ENCODE measurements at regions not wholly inside any gene's neighbourhood (a gene's known extent, or its start where the extent isn't known, plus 50 kb on each side); places are given as distances from the start of the nearest gene placed in this dataset.

DNA sequence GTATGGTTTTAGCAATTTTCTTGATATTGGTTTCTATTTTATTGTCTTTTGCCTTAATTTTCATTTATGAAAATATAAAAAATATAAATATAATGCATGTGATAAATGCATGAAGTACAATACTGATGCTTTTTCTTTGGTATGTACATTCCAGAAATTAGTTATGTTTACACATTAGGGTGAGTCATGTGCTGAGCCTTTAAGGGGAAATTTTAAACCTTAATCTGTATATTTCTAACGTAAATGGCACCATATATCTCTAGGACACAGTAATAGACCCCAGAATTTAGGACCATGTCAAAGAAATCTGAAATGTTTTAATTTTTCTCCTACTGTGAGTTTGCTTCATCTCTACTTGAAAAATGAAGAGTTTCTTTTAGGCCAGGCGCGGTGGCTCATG, 117.8 kb upstream of the SPRY1 start:
- H3K4me3 ChIP-seq: no peak overlapping the region
- no peak overlapping the region for H3K9ac ChIP-seq (ENCODE audit: insufficient read depth in 1 of 2, low read length in 2 of 2)
- WGBS, 2 donors: 94 to 97% methylated on average over 3 of the region's 3 CpGs
- H3K36me3 ChIP-seq (ENCODE audit: control insufficient read depth in 4 of 4, insufficient read depth in 4 of 4, low read length in 4 of 4): no peaks in the 10 kb centered on the region
- no peaks in the 10 kb centered on the region for H3K9me3 ChIP-seq (ENCODE audit: control insufficient read depth in 4 of 4, insufficient read depth in 3 of 4, low read length in 3 of 4)
- no peaks in the 10 kb centered on the region for H3K4me1 ChIP-seq (ENCODE audit: control insufficient read depth in 5 of 5, insufficient read depth in 5 of 5, low read length in 5 of 5)
- H3K27me3 ChIP-seq (ENCODE audit: control insufficient read depth in 3 of 3, insufficient read depth in 3 of 3, low read length in 2 of 3): no peaks in the 10 kb centered on the region
- DNase-seq (no peak), ATAC-seq (ENCODE audit: insufficient read depth, low FRiP score) (no peak)
- H3K27ac ChIP-seq (ENCODE audit: low read depth in 1 of 2, low read length in 1 of 2): no peak overlapping the region
- TF ChIP-seq, protein P1, sequence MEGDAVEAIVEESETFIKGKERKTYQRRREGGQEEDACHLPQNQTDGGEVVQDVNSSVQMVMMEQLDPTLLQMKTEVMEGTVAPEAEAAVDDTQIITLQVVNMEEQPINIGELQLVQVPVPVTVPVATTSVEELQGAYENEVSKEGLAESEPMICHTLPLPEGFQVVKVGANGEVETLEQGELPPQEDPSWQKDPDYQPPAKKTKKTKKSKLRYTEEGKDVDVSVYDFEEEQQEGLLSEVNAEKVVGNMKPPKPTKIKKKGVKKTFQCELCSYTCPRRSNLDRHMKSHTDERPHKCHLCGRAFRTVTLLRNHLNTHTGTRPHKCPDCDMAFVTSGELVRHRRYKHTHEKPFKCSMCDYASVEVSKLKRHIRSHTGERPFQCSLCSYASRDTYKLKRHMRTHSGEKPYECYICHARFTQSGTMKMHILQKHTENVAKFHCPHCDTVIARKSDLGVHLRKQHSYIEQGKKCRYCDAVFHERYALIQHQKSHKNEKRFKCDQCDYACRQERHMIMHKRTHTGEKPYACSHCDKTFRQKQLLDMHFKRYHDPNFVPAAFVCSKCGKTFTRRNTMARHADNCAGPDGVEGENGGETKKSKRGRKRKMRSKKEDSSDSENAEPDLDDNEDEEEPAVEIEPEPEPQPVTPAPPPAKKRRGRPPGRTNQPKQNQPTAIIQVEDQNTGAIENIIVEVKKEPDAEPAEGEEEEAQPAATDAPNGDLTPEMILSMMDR (IDR thresholded peaks at IDR 0.05; ENCODE audit: control extremely low read depth, extremely low read depth): no peak

DNA sequence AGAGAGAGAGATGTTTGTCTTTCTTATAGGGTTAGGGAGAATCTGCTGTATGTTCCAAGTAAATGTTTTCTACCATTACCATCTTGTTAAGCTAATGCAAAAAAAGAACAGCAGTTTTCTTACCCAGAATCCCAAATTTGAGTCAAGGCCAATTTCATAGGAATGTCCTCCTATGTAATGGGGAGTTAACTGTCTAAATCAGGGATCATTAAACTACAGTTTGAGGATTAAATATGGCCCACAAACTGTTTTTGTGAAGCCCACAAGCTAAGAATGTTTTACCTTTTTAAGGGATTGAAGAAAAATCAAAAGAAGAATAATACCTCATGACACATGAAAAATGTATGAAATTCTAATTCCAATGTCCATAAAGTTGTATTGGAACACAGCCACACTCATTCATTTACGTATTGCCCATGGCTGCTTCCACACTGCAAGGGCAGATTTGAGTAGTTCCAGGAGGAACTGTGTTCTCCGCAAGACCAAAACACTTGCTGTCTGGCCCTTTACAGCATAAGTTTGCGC, 113.2 kb upstream of the SPRY1 start:
- Histone ChIP-seq H3K4me1 (ENCODE audit: control insufficient read depth in 5 of 5, insufficient read depth in 5 of 5, low read length in 5 of 5) (peaks cover 0 to 3% (median 0%) of the 10 kb centered on the region in 5 donors), H3K36me3 (ENCODE audit: control insufficient read depth in 4 of 4, insufficient read depth in 4 of 4, low read length in 4 of 4) (no peaks in the 10 kb centered on the region), H3K4me3 (no peak overlapping the region), H3K27me3 (ENCODE audit: control insufficient read depth in 3 of 3, insufficient read depth in 3 of 3, low read length in 2 of 3) (no peaks in the 10 kb centered on the region), H3K9me3 (ENCODE audit: control insufficient read depth in 4 of 4, insufficient read depth in 3 of 4, low read length in 3 of 4) (no peaks in the 10 kb centered on the region), H3K9ac (ENCODE audit: insufficient read depth in 1 of 2, low read length in 2 of 2) (no peak overlapping the region), H3K27ac (ENCODE audit: low read depth in 1 of 2, low read length in 1 of 2) (no peak overlapping the region)
- TF ChIP-seq, protein P1 (IDR thresholded peaks at IDR 0.05; ENCODE audit: control extremely low read depth, extremely low read depth): no peak
- 84 to 90% methylated on average over 3 of the region's 3 CpGs for WGBS, 2 donors
- DNase-seq: no peak
- no peak for ATAC-seq (ENCODE audit: insufficient read depth, low FRiP score)

DNA sequence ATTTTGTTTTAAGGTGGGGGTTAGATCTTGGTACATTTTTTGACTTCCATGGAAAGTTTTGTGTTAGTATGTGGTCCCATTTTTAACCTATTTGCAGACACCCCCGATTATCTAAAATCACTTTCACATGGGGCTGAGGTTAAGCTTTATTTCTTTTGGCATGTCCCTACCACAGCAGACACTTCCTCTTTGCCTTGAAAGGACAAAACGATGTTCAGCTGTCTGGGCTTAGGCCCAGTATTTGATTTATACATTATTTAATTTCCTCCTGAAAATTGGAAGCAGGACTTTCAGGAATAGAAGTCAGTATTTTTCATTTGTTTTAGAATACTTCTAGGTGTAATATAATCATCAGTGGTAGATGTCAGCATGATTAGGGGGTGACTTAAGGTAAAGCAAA, 112.4 kb upstream of the SPRY1 start:
- Histone ChIP-seq H3K27ac (ENCODE audit: low read depth in 1 of 2, low read length in 1 of 2) (no peak overlapping the region), H3K27me3 (ENCODE audit: control insufficient read depth in 3 of 3, insufficient read depth in 3 of 3, low read length in 2 of 3) (no peaks in the 10 kb centered on the region), H3K4me3 (no peak overlapping the region), H3K36me3 (ENCODE audit: control insufficient read depth in 4 of 4, insufficient read depth in 4 of 4, low read length in 4 of 4) (no peaks in the 10 kb centered on the region), H3K4me1 (ENCODE audit: control insufficient read depth in 5 of 5, insufficient read depth in 5 of 5, low read length in 5 of 5) (peaks cover 0 to 3% (median 0%) of the 10 kb centered on the region in 5 donors), H3K9ac (ENCODE audit: insufficient read depth in 1 of 2, low read length in 2 of 2) (no peak overlapping the region), H3K9me3 (ENCODE audit: control insufficient read depth in 4 of 4, insufficient read depth in 3 of 4, low read length in 3 of 4) (no peaks in the 10 kb centered on the region)
- 4 to 10% methylated on average over 2 of the region's 2 CpGs for WGBS, 2 donors
- DNase-seq (no peak), ATAC-seq (ENCODE audit: insufficient read depth, low FRiP score) (no peak)
- TF ChIP-seq, protein P1 (IDR thresholded peaks at IDR 0.05; ENCODE audit: control extremely low read depth, extremely low read depth): no peak

DNA sequence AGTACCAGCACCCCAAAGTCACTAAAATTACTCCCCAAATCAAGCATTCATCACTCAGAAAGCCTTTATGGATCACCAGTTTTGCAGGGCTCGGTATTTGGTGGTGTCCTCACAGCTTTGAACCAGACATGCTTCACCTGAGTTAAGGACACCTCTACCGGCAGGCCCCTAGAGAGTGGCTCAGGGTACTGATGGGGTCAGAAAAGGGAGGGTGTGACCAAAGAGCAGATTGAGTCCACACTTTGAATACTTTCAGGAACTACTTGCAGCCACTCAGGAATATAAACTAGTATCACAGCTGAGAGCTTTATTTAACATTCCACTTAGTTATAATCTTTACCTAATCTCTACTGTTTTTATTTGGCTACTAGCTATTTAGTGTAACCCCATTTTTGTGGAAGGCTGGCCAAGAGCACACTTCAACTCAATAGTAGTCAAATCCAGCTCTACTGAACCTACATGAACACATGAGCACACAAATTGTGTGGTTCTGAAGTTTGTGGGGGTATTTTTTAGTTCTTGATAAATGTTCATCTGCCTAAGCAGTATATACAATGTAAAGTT, 109.6 kb upstream of the SPRY1 start:
- ATAC-seq (ENCODE audit: insufficient read depth, low FRiP score): no peak
- H3K9ac ChIP-seq (ENCODE audit: insufficient read depth in 1 of 2, low read length in 2 of 2): no peak overlapping the region
- TF ChIP-seq, protein P1 (IDR thresholded peaks at IDR 0.05; ENCODE audit: control extremely low read depth, extremely low read depth): no peak
- 73 to 89% methylated on average over 2 of the region's 2 CpGs for WGBS, 2 donors
- DNase-seq: peak in 1 of 3 donors; percentile 9
- peaks cover 0 to 3% (median 0%) of the 10 kb centered on the region in 5 donors for H3K4me1 ChIP-seq (ENCODE audit: control insufficient read depth in 5 of 5, insufficient read depth in 5 of 5, low read length in 5 of 5)
- peaks cover 0 to 12% (median 6%) of the 10 kb centered on the region in 4 donors for H3K9me3 ChIP-seq (ENCODE audit: control insufficient read depth in 4 of 4, insufficient read depth in 3 of 4, low read length in 3 of 4)
- H3K4me3 ChIP-seq: no peak overlapping the region
- no peaks in the 10 kb centered on the region for H3K36me3 ChIP-seq (ENCODE audit: control insufficient read depth in 4 of 4, insufficient read depth in 4 of 4, low read length in 4 of 4)
- H3K27me3 ChIP-seq (ENCODE audit: control insufficient read depth in 3 of 3, insufficient read depth in 3 of 3, low read length in 2 of 3): no peaks in the 10 kb centered on the region
- H3K27ac ChIP-seq (ENCODE audit: low read depth in 1 of 2, low read length in 1 of 2): no peak overlapping the region
